ENCODE measurements at regions not wholly inside any gene's neighbourhood (a gene's known extent, or its start where the extent isn't known, plus 50 kb on each side); places are given as distances from the start of the nearest gene placed in this dataset.

GRCh38 chr9:107685376-107685775 lies 195.8 kb upstream of the KLF4 start:
- TF ChIP-seq, protein P1, sequence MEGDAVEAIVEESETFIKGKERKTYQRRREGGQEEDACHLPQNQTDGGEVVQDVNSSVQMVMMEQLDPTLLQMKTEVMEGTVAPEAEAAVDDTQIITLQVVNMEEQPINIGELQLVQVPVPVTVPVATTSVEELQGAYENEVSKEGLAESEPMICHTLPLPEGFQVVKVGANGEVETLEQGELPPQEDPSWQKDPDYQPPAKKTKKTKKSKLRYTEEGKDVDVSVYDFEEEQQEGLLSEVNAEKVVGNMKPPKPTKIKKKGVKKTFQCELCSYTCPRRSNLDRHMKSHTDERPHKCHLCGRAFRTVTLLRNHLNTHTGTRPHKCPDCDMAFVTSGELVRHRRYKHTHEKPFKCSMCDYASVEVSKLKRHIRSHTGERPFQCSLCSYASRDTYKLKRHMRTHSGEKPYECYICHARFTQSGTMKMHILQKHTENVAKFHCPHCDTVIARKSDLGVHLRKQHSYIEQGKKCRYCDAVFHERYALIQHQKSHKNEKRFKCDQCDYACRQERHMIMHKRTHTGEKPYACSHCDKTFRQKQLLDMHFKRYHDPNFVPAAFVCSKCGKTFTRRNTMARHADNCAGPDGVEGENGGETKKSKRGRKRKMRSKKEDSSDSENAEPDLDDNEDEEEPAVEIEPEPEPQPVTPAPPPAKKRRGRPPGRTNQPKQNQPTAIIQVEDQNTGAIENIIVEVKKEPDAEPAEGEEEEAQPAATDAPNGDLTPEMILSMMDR (IDR thresholded peaks at IDR 0.05) = no peak
- no peak for TF ChIP-seq POLR2A (IDR thresholded peaks at IDR 0.05)

Data from vagina (tissue), 2 donors.